Activated naive CD8-positive, alpha-beta T cell treated with anti-CD3 and anti-CD28 coated beads, Interleukin-2, amount 10 ng/mL, durations not matched to agents 7 days and 5 days (primary cell): ENCODE measurements at regions not wholly inside any gene's neighbourhood (a gene's known extent, or its start where the extent isn't known, plus 50 kb on each side); places are given as distances from the start of the nearest gene placed in this dataset.

Experiments
- ATAC-seq: fragments of 150-1000 bp; cut with Tn5 transposase; one replicate; pipeline ENCODE4 v1.10.0; 2021; ENCODE audit warnings: low read depth, moderate library complexity
- POLR2A ChIA-PET: fragments of 350-600 bp; sonication (Branson Sonifier 250); formaldehyde crosslinking; loops from one replicate; lab custom pipeline; 2021; ENCODE audit warnings: antibody characterized with exemption; lab: Charles Lee
- DNase-seq: peaks from one replicate; pipeline ENCODE4 v3.0.0; 2021
- H3K27ac Mint-ChIP-seq: one replicate; pipeline ENCODE4 v1.8.0; 2022; ENCODE audit warnings: mild to moderate bottlenecking, mixed read lengths
- H3K27me3 Mint-ChIP-seq: one replicate; pipeline ENCODE4 v1.8.0; 2022; ENCODE audit warnings: mild to moderate bottlenecking, moderate library complexity, mixed read lengths
- H3K36me3 Mint-ChIP-seq: one replicate; pipeline ENCODE4 v1.8.0; 2021; ENCODE audit warnings: mild to moderate bottlenecking, mixed read lengths
- H3K4me1 Mint-ChIP-seq: one replicate; pipeline ENCODE4 v1.8.0; 2021; ENCODE audit warnings: mixed read lengths
- H3K4me3 Mint-ChIP-seq: one replicate; pipeline ENCODE4 v1.8.0; 2022; ENCODE audit warnings: mild to moderate bottlenecking, moderate library complexity, mixed read lengths
- H3K9me3 Mint-ChIP-seq: one replicate; pipeline ENCODE4 v1.8.0; 2021; ENCODE audit warnings: mixed read lengths

DNA sequence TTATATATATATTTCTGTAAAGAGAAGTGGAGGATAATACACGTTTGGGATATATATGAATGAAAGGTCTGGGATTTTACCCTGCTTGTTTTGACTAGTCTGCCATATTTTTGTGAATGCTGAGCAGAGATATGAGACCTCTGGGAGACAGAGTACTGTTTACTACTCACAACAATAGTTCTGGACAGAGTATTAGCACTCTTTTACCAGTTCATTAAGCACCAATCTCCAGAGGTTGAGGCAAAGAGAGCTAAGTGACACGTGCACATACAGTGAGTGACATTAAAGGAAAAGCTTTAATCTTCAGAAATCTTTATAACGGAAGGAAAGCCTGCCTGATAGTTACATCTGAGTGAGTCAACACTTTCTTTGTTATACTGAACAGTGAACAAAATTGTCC, 1452.7 kb upstream of the TENM3 start:
- no peak overlapping the region for H3K4me3 Mint-ChIP-seq
- no peaks in the 10 kb centered on the region for H3K36me3 Mint-ChIP-seq
- ATAC-seq (no peak), DNase-seq (no peak)
- POLR2A ChIA-PET, result no interaction called here
- peaks cover 1% of the 10 kb centered on the region for H3K9me3 Mint-ChIP-seq
- no peaks in the 10 kb centered on the region for H3K27me3 Mint-ChIP-seq
- H3K4me1 Mint-ChIP-seq, result no peaks in the 10 kb centered on the region
- no peak overlapping the region for H3K27ac Mint-ChIP-seq

DNA sequence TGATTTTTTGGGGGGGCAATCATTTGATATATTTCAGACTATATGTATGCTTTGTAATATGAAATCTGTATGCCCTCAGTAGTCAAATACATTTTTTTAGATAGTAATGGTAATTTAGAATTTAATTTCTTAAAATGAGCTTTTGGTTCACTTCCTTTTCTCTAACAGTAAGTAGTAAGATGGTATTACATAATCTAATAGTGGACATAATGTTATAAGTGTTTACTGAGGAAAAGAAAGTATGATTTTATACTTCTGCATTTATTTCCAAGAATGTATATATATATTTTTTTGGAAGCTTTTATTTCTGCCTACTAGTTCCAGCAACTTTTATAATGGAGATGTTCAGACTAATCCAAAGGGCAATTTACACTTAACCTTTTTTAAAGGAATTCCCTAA, 1450.7 kb upstream of the TENM3 start:
- H3K4me1 Mint-ChIP-seq, result no peaks in the 10 kb centered on the region
- no peaks in the 10 kb centered on the region for H3K9me3 Mint-ChIP-seq
- H3K27me3 Mint-ChIP-seq, result no peaks in the 10 kb centered on the region
- POLR2A ChIA-PET, result no interaction called here
- no peaks in the 10 kb centered on the region for H3K36me3 Mint-ChIP-seq
- DNase-seq (no peak), ATAC-seq (no peak)
- no peak overlapping the region for H3K4me3 Mint-ChIP-seq
- H3K27ac Mint-ChIP-seq, result no peak overlapping the region

DNA sequence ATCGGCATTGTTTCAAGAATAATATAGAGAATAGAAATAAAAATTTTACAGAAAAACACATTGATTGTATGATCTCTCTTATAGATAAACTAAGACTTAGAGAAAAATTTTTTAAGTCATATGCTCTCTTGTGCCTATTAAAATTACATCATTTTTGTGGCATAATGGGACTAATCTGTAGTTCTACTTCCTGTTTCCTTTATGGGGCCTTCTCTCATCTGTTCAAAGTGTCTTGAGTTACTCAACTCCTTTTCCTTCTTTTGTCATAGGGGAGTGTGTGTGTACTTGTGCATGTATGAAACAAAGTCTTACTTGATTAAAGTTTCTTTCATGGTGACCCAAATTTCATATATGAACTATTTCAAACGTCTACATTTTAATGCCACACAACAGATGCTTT, 1448.9 kb upstream of the TENM3 start:
- Mint-ChIP-seq H3K27me3 (no peaks in the 10 kb centered on the region), H3K9me3 (no peaks in the 10 kb centered on the region), H3K4me3 (no peak overlapping the region), H3K4me1 (no peaks in the 10 kb centered on the region), H3K36me3 (no peaks in the 10 kb centered on the region), H3K27ac (no peak overlapping the region)
- POLR2A ChIA-PET, result no interaction called here
- DNase-seq, result no peak
- ATAC-seq, result no peak

DNA sequence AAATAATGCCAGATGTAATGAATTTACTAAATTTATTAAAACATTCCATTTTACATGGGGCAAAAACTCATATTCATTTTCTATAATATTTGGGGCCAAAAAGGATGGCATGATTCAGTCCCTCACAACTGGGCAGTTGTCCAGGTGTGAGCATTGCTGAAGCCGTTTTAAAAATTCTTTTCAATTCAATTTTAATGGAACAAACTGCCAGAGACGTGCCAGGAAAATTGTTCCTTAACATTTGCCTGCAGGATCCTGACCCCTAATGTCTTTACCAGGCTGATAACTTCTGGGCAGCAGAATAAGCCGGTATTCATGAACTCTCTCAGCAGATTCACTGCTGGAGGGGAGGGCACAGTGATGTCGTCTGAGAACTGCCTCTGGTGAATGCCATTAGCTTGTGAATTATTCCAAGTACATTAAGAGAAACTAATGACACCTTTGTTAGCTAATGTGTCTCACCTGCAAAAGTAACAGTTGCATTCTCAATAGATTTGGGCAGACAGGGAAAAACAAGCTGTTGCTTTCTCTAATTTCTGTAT, 1445.1 kb upstream of the TENM3 start:
- H3K4me3 Mint-ChIP-seq, result no peak overlapping the region
- no peaks in the 10 kb centered on the region for H3K4me1 Mint-ChIP-seq
- H3K27ac Mint-ChIP-seq, result no peak overlapping the region
- DNase-seq (no peak), ATAC-seq (no peak)
- POLR2A ChIA-PET, result no interaction called here
- H3K36me3 Mint-ChIP-seq, result no peaks in the 10 kb centered on the region
- H3K27me3 Mint-ChIP-seq, result no peaks in the 10 kb centered on the region
- no peaks in the 10 kb centered on the region for H3K9me3 Mint-ChIP-seq

DNA sequence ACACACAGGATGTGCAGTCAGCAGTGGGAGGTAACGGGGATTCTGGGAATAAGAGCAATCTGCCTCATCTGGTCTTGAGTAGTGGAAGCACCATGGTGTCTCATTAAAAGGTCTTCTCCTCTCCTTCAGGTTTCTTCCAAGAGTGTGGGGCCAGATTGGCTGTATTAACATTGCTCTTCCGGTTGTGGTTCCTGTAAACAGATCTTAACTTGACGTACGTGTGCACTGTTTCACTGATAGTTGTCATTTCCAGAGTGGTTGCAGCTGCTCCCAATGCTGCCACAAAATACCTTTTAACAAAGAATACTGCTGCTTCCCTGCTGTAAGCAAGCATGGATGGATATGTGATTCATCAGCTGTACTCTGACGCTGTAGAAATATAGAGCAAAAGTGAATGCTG, 1443.4 kb upstream of the TENM3 start:
- ATAC-seq (no peak), DNase-seq (no peak)
- Mint-ChIP-seq H3K4me1 (no peaks in the 10 kb centered on the region), H3K27me3 (no peaks in the 10 kb centered on the region), H3K27ac (no peak overlapping the region), H3K36me3 (no peaks in the 10 kb centered on the region), H3K4me3 (no peak overlapping the region), H3K9me3 (no peaks in the 10 kb centered on the region)
- POLR2A ChIA-PET, result no interaction called here

DNA sequence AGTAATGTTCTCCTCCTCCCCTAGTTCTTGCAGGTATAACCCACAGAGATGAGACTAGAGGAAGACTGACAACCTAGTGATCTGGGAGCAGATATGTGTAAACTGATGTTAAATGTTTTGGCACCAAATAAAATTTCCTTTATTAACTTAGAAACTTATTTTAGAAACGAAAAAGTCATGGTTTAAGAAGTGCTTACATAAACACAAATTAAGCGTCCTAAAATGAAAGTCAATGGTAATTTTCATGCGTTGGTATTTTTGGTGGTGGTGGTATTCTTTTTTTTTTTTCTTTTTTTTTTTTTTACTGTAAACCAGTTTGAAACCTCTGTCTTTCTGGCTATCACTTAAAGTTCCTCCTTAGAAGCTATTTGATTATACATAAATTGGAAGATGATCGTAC, 1438.1 kb upstream of the TENM3 start:
- H3K36me3 Mint-ChIP-seq, result no peaks in the 10 kb centered on the region
- no peak overlapping the region for H3K4me3 Mint-ChIP-seq
- POLR2A ChIA-PET, result no interaction called here
- ATAC-seq (no peak), DNase-seq (no peak)
- H3K4me1 Mint-ChIP-seq, result no peaks in the 10 kb centered on the region
- H3K9me3 Mint-ChIP-seq, result no peaks in the 10 kb centered on the region
- H3K27me3 Mint-ChIP-seq, result no peaks in the 10 kb centered on the region
- no peak overlapping the region for H3K27ac Mint-ChIP-seq

DNA sequence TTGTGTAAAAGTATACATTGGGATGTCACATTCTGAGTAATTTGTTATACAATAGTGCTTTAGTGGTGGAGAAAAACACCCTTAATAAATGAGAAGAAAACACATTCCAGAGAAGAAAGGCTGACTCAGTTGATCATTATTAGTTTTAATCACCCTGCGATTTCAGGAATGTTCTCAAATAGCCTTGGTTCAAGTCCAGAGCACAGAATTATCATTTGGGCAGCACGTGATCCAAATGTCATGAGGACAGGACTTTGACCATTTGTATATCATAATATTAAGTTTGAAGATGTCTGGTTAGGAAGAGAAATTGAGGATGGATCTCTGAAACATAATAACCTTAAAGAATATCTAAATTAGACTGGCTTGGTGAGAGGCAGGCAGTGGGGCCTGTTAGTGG, 1434.3 kb upstream of the TENM3 start:
- no peak for ATAC-seq
- H3K36me3 Mint-ChIP-seq, result no peaks in the 10 kb centered on the region
- no peak for DNase-seq
- H3K4me1 Mint-ChIP-seq, result no peaks in the 10 kb centered on the region
- H3K9me3 Mint-ChIP-seq, result no peaks in the 10 kb centered on the region
- H3K27ac Mint-ChIP-seq, result no peak overlapping the region
- H3K27me3 Mint-ChIP-seq, result no peaks in the 10 kb centered on the region
- POLR2A ChIA-PET, result no interaction called here
- H3K4me3 Mint-ChIP-seq, result no peak overlapping the region

DNA sequence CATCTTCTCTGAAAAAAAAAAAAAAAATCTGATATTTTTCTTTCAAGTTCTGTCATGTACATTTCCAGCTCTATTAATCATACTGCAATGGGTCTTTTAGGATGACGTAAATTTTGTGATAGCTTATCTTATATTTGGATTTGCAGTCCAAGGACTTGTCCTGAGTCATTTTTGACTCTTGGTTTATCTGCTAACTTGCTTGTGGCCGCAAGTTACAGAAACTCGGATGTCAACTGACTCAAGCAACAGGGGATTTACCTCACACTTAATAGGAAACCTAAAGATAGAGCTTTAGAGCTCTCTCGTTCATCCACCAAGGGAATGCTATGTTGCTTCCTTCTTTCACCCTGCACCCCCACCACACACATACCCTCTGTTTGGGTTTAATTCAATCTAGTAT, 1433.8 kb upstream of the TENM3 start:
- Mint-ChIP-seq H3K27ac (no peak overlapping the region), H3K4me3 (no peak overlapping the region), H3K9me3 (no peaks in the 10 kb centered on the region), H3K27me3 (no peaks in the 10 kb centered on the region), H3K36me3 (no peaks in the 10 kb centered on the region), H3K4me1 (no peaks in the 10 kb centered on the region)
- no peak for ATAC-seq
- POLR2A ChIA-PET, result no interaction called here
- DNase-seq, result no peak

DNA sequence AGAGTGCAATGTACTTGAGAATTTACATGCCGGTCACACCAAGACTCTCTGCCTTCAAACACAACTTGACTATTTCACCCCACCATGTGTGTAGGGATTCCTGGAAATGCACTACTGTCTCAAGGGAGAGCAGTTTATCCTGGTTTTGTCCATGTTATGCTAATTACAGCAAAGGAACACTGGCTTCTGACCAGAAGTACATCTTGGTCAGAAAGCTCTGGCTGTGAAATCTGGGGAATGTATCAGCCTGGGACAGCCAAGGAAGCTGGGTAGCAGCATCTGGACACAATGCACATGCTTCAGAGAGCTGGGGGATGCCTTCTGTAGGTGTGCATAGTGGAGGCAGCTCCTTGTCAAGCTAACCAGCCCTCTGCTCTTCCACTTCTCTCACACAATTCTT, 1432.6 kb upstream of the TENM3 start:
- no peaks in the 10 kb centered on the region for H3K4me1 Mint-ChIP-seq
- ATAC-seq, result no peak

DNA sequence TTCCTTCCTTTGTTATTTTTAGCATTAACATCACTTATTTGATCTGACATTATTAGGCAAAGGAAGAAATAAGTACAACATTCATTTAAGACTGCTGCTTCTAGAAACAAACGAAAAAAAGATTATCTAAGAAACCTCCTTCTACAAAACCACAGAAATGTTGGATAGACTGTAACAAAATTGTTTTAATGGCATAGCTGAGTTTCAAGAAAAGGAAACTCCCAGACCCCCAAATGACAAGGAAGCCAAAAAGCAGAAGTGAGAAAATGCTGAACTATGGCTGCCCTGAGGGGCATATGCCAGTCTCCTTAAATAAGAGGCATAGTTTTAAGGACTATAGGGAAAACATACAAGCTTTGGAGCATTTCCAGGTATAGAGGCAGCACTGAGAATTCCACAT, 1431.6 kb upstream of the TENM3 start:
- no peak for ATAC-seq
- Mint-ChIP-seq H3K36me3 (no peaks in the 10 kb centered on the region), H3K27ac (no peak overlapping the region), H3K9me3 (no peaks in the 10 kb centered on the region), H3K27me3 (no peaks in the 10 kb centered on the region), H3K4me1 (no peaks in the 10 kb centered on the region), H3K4me3 (no peak overlapping the region)
- POLR2A ChIA-PET, result no interaction called here
- no peak for DNase-seq

More for the DNA sequence above, 1432.6 kb upstream of the TENM3 start:
- Mint-ChIP-seq H3K9me3 (no peaks in the 10 kb centered on the region), H3K27ac (no peak overlapping the region), H3K36me3 (no peaks in the 10 kb centered on the region), H3K27me3 (no peaks in the 10 kb centered on the region), H3K4me3 (no peak overlapping the region)
- POLR2A ChIA-PET, result no interaction called here
- no peak for DNase-seq

DNA sequence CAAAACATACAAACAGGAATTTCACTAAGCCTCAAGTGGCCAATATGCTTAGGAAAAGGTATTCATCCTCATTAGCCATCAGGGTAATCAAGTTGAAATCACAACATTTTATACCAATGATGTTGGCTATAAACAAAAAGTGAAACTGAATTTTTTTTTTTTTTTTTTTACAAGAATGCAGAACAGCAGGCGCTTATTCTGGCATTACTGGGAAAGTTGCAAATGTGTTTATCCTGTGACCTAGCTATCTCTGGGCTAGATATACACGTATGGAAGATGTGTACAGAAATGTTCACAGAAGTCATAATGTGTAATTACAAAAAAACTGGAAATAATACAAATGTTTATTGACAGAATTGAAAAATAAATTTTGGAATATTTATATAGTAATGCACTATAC, 1430.4 kb upstream of the TENM3 start:
- no peak for DNase-seq
- Mint-ChIP-seq H3K9me3 (no peaks in the 10 kb centered on the region), H3K4me1 (no peaks in the 10 kb centered on the region), H3K27me3 (no peaks in the 10 kb centered on the region), H3K27ac (no peak overlapping the region), H3K4me3 (no peak overlapping the region), H3K36me3 (no peaks in the 10 kb centered on the region)
- POLR2A ChIA-PET, result no interaction called here
- no peak for ATAC-seq

DNA sequence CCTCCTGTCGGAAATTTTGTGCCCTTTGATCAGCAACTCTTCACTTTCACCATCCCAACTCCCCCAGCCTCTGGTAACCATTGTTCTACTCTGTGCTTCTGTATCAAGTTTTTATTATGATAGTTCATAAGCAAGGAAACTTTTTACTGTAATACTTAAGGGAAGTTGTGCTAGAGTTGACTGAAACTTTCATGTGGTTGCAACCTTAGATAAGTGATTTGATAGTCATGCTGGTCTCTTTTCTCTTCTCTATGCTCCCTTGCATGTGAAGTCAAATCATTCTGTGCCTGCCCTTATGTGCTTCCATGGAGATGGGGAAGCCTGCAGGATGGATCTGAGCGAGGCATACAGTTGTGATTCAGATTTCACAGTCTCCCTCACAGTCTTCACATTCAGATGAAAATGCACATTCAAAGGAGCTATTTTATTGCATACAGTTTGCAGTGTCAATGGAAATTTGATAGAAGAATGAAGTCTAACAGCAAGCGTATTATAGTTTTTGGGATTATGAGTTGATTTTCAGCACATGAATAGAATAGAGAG, 1428.3 kb upstream of the TENM3 start:
- H3K36me3 Mint-ChIP-seq, result no peaks in the 10 kb centered on the region
- H3K9me3 Mint-ChIP-seq, result no peaks in the 10 kb centered on the region
- H3K27ac Mint-ChIP-seq, result no peak overlapping the region
- H3K4me3 Mint-ChIP-seq, result no peak overlapping the region
- H3K4me1 Mint-ChIP-seq, result no peaks in the 10 kb centered on the region
- ATAC-seq, result no peak
- POLR2A ChIA-PET, result no interaction called here
- DNase-seq, result no peak
- no peaks in the 10 kb centered on the region for H3K27me3 Mint-ChIP-seq

DNA sequence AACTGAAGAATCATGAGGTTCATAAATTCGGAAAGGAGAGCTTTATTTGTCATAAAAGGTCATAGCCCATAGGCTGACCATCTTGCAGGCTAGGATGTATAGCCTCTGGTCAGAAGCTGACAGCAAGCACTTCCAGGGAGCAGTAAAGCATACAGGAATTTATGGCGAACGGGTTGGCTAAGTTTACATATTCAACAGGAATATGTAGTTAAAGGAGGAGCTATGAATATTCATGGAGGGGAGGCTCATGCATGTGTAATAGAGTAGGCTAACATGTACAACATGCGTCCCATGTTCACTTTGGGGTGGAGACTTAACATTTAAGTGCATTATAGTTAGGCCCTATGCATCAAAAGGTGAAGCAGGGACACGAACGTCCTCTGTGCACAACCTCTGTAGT, 1425.7 kb upstream of the TENM3 start:
- no peaks in the 10 kb centered on the region for H3K9me3 Mint-ChIP-seq
- H3K27me3 Mint-ChIP-seq, result no peaks in the 10 kb centered on the region
- no peak overlapping the region for H3K27ac Mint-ChIP-seq
- no peak for ATAC-seq
- H3K4me1 Mint-ChIP-seq, result no peaks in the 10 kb centered on the region
- POLR2A ChIA-PET, result no interaction called here
- DNase-seq, result no peak
- no peaks in the 10 kb centered on the region for H3K36me3 Mint-ChIP-seq
- no peak overlapping the region for H3K4me3 Mint-ChIP-seq

DNA sequence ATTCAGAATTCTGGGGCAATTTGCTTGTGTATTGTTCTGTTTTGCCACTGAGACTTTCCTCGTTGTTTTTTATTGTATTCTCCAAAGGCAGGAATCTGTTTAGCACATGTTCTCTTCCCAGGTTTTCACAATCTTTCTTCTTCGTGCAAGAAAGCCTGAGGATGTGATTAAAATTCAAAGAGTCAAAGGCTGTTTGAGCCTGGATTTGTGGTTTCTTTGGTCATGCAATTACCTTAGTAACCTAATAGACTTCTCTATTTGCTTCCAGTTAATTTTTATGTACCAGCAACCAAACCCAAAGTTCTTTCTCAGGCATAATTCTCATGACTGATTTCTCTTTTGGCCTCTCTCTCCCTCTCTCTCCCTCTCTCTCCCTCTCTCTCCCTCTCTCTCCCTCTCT, 1420.1 kb upstream of the TENM3 start:
- H3K9me3 Mint-ChIP-seq, result no peaks in the 10 kb centered on the region
- no peak for DNase-seq
- no peaks in the 10 kb centered on the region for H3K36me3 Mint-ChIP-seq
- no peaks in the 10 kb centered on the region for H3K27me3 Mint-ChIP-seq
- POLR2A ChIA-PET, result no interaction called here
- ATAC-seq, result no peak
- no peak overlapping the region for H3K27ac Mint-ChIP-seq
- no peak overlapping the region for H3K4me3 Mint-ChIP-seq
- peaks cover 3% of the 10 kb centered on the region for H3K4me1 Mint-ChIP-seq
